AG04450 (cell line): ENCODE measurements at regions not wholly inside any gene's neighbourhood (a gene's known extent, or its start where the extent isn't known, plus 50 kb on each side); places are given as distances from the start of the nearest gene placed in this dataset.

Experiments
- CTCF ChIA-PET: fragments of 300-600, 350-600 bp; formaldehyde crosslinking; extraction: SDS; loops from one replicate; lab custom pipeline; 2022; ENCODE audit warnings: antibody characterized with exemption, inconsistent platforms; lab: Charles Lee
- POLR2A ChIA-PET: fragments of 350-600 bp; formaldehyde crosslinking; extraction: SDS; loops from one replicate; lab custom pipeline; 2021; ENCODE audit warnings: antibody characterized with exemption, inconsistent platforms; lab: Yijun Ruan, JAX
- DNase-seq: peaks from one replicate; pipeline ENCODE4 v3.0.0-alpha.2; 2011; ENCODE audit warnings: low read depth, low spot score
- H3K27ac ChIP-seq: one replicate; pipeline ENCODE4 v1.5.1; 2012; ENCODE audit warnings: low read depth, low read length, control low read depth
- H3K27me3 ChIP-seq: one replicate; pipeline ENCODE4 v1.6.0; 2012; ENCODE audit warnings: low read length; ENCODE audit not compliant: control insufficient read depth, insufficient read depth
- H3K4me3 ChIP-seq: 2 replicates; pipeline ENCODE4 v1.5.1; 2011; ENCODE audit warnings: mild to moderate bottlenecking, low read depth, low read length, control low read depth
- H3K9me3 ChIP-seq: 2 replicates; pipeline ENCODE4 v1.5.1; 2012; ENCODE audit warnings: low read length; ENCODE audit not compliant: control insufficient read depth, insufficient read depth
- CTCF ChIP-seq: IDR thresholded peaks from 2 replicates; pipeline ENCODE4 v1.5.1; 2011; ENCODE audit warnings: low read depth, low read length, control low read depth, inconsistent platforms

- CTCF ChIA-PET = interaction anchor here (1.4 kb wide), 1 partner anchor 30 kb away, joined by 5 read pairs; no protein-coding TSS in a partner anchor
Measured at GRCh38 chr12:28933176-28933575, 215.9 kb upstream of the FAR2 start.

GRCh38 chr12:28933864-28934527 is 215.1 kb upstream of the FAR2 start:
- POLR2A ChIA-PET = no interaction called here
- no peak for TF ChIP-seq CTCF
- CTCF ChIA-PET = interaction anchor here (1.4 kb wide), 1 partner anchor 29 kb away, joined by 5 read pairs; no protein-coding TSS in a partner anchor
- no peak for DNase-seq
- Histone ChIP-seq H3K27ac (no peak overlapping the region), H3K27me3 (no peaks in the 10 kb centered on the region), H3K9me3 (no peaks in the 10 kb centered on the region), H3K4me3 (no peak overlapping the region)

More at GRCh38 chr12:28933176-28933575, 215.9 kb upstream of the FAR2 start:
- Histone ChIP-seq H3K27ac (no peak overlapping the region), H3K9me3 (no peaks in the 10 kb centered on the region), H3K4me3 (no peak overlapping the region), H3K27me3 (no peaks in the 10 kb centered on the region)
- no peak for TF ChIP-seq CTCF
- no peak for DNase-seq
- POLR2A ChIA-PET = no interaction called here

GRCh38 chr12:28936221-28936620 is 212.9 kb upstream of the FAR2 start:
- ChIA-PET POLR2A (no interaction called here), CTCF (no interaction called here)
- H3K27ac ChIP-seq = no peak overlapping the region
- no peak for DNase-seq
- no peak for TF ChIP-seq CTCF
- no peaks in the 10 kb centered on the region for H3K27me3 ChIP-seq
- H3K9me3 ChIP-seq = no peaks in the 10 kb centered on the region
- H3K4me3 ChIP-seq = no peak overlapping the region

- no peak for DNase-seq
- Histone ChIP-seq H3K27me3 (no peaks in the 10 kb centered on the region), H3K9me3 (no peaks in the 10 kb centered on the region), H3K4me3 (no peak overlapping the region), H3K27ac (no peak overlapping the region)
- POLR2A ChIA-PET = no interaction called here
- CTCF ChIA-PET = no interaction called here
- no peak for TF ChIP-seq CTCF
Measured at GRCh38 chr12:28936711-28937110, 212.4 kb upstream of the FAR2 start.

- no peak for TF ChIP-seq CTCF
Measured at GRCh38 chr12:28937196-28937595, 211.9 kb upstream of the FAR2 start.

More at GRCh38 chr12:28937196-28937595, 211.9 kb upstream of the FAR2 start:
- peak; percentile 11 for DNase-seq
- no peak overlapping the region for H3K27ac ChIP-seq
- no peaks in the 10 kb centered on the region for H3K27me3 ChIP-seq
- no peaks in the 10 kb centered on the region for H3K9me3 ChIP-seq
- CTCF ChIA-PET = no interaction called here
- POLR2A ChIA-PET = no interaction called here
- H3K4me3 ChIP-seq = no peak overlapping the region
